ENCODE measurements at regions not wholly inside any gene's neighbourhood (a gene's known extent, or its start where the extent isn't known, plus 50 kb on each side); places are given as distances from the start of the nearest gene placed in this dataset.

DNA sequence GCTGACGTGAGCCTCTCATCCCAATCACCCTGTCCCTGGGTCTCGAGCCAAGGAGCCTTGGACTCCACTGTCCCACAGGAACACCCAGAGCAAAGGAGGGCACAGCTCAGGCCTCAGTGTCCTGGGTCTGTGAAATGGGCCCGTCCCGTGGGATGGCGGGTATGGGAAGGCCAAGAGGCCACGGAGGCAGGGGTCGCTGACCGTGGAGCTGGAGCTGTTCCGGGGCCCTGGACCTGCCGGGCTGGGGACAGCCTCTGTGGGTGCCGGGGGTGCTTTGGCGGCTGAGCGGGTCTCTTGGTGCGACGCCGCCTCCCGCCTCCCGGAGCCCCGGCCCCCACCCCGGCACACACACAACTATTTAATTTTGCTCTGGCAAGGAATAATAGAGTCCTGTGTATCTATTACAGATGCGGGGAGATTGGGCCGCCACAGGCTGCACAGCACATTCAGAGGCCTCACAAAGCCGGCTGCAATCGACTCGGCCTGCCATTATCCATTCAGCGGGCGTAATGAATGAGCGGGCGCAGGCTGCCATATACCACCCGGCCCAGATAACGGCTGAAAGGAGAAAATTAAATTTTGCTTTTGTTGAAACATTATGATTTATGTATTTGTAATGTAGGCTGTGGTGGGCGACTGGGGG, 83.9 kb upstream of the NKX1-1 start:
- no peak overlapping the region for H3K27ac Mint-ChIP-seq
- H3K9me3 Mint-ChIP-seq = peaks cover 23% of the 10 kb centered on the region
- no peaks in the 10 kb centered on the region for H3K27me3 Mint-ChIP-seq (ENCODE audit: low read depth)
- H3K4me1 Mint-ChIP-seq (ENCODE audit: low read depth) = no peaks in the 10 kb centered on the region
- peaks cover 1% of the 10 kb centered on the region for H3K36me3 Mint-ChIP-seq (ENCODE audit: low read depth)
- H3K4me3 Mint-ChIP-seq = no peak overlapping the region

DNA sequence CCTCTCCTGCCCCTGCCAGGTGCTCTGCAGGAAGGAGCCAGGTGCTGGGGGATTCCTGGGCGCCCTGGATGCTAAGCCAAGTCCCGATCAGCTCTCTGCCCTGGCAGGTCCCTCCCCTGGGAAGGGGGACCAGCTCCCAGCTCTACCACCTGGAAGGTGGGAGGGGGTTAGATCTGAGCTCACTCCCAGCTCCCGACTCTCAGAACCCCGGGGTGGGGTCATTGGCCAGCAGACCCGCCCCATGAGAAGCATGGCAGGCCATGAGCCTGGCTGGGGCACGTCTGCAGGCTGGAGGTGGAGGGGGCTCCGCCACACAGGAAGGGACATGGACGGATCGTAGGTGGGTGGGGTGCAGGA, 83.4 kb upstream of the NKX1-1 start:
- Mint-ChIP-seq H3K4me3 (no peak overlapping the region), H3K9me3 (peaks cover 28% of the 10 kb centered on the region), H3K27ac (no peak overlapping the region), H3K27me3 (ENCODE audit: low read depth) (no peaks in the 10 kb centered on the region), H3K4me1 (ENCODE audit: low read depth) (no peaks in the 10 kb centered on the region), H3K36me3 (ENCODE audit: low read depth) (peaks cover 1% of the 10 kb centered on the region)

- Mint-ChIP-seq H3K4me1 (ENCODE audit: low read depth) (no peaks in the 10 kb centered on the region), H3K4me3 (no peak overlapping the region), H3K27me3 (ENCODE audit: low read depth) (no peaks in the 10 kb centered on the region), H3K9me3 (peaks cover 32% of the 10 kb centered on the region), H3K36me3 (ENCODE audit: low read depth) (peaks cover 1% of the 10 kb centered on the region), H3K27ac (no peak overlapping the region)
Measured at GRCh38 chr4:1488831-1489638, 82.8 kb upstream of the NKX1-1 start.

GRCh38 chr4:1488357-1488756, 82.1 kb upstream of the NKX1-1 start:
- Mint-ChIP-seq H3K4me1 (ENCODE audit: low read depth) (no peaks in the 10 kb centered on the region), H3K27me3 (ENCODE audit: low read depth) (peaks cover 2% of the 10 kb centered on the region), H3K36me3 (ENCODE audit: low read depth) (peaks cover 1% of the 10 kb centered on the region), H3K9me3 (peaks cover 38% of the 10 kb centered on the region), H3K27ac (no peak overlapping the region), H3K4me3 (no peak overlapping the region)

GRCh38 chr4:1487761-1488160, 81.5 kb upstream of the NKX1-1 start:
- Mint-ChIP-seq H3K36me3 (ENCODE audit: low read depth) (peaks cover 1% of the 10 kb centered on the region), H3K9me3 (peaks cover 42% of the 10 kb centered on the region), H3K4me3 (no peak overlapping the region), H3K27me3 (ENCODE audit: low read depth) (peaks cover 5% of the 10 kb centered on the region), H3K27ac (no peak overlapping the region), H3K4me1 (ENCODE audit: low read depth) (no peaks in the 10 kb centered on the region)

DNA sequence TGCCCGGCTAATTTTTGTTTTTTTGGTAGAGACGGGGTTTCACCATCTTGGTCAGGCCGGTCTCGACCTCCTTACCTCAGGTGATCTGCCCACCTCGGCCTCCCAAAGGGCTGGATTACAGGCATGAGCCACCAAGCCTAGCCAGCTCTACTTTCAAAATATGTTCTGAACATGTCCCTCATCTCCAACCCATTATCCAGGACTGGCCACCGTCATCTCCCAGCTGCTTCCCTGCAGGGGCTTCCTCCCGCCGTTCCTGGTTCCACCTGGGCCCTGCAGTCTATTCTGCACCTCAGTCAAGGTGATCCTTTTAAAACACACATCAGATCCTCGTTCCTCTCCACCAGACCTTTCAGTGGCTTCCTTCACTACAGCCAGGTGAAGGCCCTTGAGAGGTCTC, 80.9 kb upstream of the NKX1-1 start:
- Mint-ChIP-seq H3K36me3 (ENCODE audit: low read depth) (peaks cover 1% of the 10 kb centered on the region), H3K9me3 (peaks cover 44% of the 10 kb centered on the region), H3K4me3 (no peak overlapping the region), H3K4me1 (ENCODE audit: low read depth) (no peaks in the 10 kb centered on the region), H3K27ac (no peak overlapping the region), H3K27me3 (ENCODE audit: low read depth) (peaks cover 5% of the 10 kb centered on the region)

DNA sequence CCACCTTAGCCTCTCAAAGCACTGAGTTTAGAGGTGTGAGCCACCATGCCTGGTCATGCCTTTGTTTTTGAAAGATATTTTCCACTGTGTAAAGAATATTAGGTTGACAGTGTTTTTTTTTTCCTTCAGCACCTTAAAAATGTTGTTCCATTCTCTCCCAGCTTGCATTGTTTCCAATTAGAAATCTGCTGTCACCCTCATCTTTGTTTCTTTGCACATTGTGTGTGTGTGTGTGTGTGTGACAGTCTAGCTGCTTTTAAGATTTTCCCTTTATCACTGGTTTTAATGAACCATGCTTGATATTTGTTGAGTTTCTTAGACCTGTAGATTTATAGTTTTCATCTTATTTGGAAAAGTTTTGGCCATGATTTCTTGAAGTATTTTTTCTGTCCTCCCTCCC, 79.0 kb upstream of the NKX1-1 start:
- Mint-ChIP-seq H3K4me3 (no peak overlapping the region), H3K27me3 (ENCODE audit: low read depth) (peaks cover 5% of the 10 kb centered on the region), H3K9me3 (peaks cover 46% of the 10 kb centered on the region), H3K27ac (no peak overlapping the region), H3K36me3 (ENCODE audit: low read depth) (peaks cover 1% of the 10 kb centered on the region), H3K4me1 (ENCODE audit: low read depth) (no peaks in the 10 kb centered on the region)

DNA sequence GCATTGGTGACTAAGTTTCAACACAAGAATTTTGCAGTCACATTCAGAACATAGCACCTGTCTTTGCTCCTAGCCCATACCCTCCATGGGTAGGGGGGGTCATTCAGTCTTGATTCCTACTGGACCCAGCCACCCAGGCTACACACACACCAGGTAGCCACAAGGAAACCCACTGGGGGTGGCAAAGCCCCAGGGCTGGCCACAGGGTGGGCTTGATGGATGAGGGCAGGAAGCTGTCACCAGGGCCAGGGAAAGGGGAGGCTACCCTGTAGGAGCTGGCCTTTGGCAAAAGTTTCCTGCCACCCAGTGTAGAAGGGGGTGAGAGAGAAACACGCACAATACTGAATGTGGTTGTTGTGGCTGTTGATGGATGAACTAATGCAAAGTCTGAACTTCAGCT, 74.5 kb upstream of the NKX1-1 start:
- Mint-ChIP-seq H3K27ac (no peak overlapping the region), H3K36me3 (ENCODE audit: low read depth) (no peaks in the 10 kb centered on the region), H3K4me1 (ENCODE audit: low read depth) (no peaks in the 10 kb centered on the region), H3K9me3 (peaks cover 31% of the 10 kb centered on the region), H3K4me3 (no peak overlapping the region), H3K27me3 (ENCODE audit: low read depth) (peaks cover 5% of the 10 kb centered on the region)

- Mint-ChIP-seq H3K9me3 (peaks cover 22% of the 10 kb centered on the region), H3K36me3 (ENCODE audit: low read depth) (no peaks in the 10 kb centered on the region), H3K4me1 (ENCODE audit: low read depth) (no peaks in the 10 kb centered on the region), H3K27me3 (ENCODE audit: low read depth) (peaks cover 5% of the 10 kb centered on the region), H3K4me3 (no peak overlapping the region), H3K27ac (no peak overlapping the region)
Measured at GRCh38 chr4:1479454-1479853, 73.2 kb upstream of the NKX1-1 start.

DNA sequence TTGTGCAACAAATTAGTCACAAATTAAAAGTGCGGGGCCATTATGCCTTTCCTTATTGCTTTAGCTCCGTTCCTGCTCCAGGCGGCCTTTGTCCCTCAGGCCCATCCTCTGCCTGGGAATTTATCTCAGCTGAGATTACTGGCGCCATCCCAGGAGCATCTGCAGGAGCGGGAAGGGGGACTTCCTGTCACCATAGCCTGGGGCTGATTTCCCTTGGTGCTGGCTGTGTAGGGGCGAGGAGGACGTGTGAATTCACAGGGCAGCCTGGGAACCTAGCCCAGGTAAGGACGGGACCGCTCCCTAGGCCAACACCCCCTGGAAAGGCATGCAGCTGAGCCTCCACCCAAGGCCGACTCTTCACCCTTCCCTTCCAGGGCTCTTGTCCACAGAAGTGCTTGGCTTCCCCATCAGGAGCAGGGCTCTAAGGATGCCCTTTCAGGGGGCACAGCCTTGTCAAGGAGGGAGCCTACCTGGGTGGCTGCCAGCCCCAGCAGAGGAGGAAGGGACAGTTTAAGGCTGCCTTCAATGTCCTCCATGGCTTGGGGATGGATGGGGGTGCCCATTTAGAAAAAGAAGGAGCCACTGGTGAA, 72.6 kb upstream of the NKX1-1 start:
- Mint-ChIP-seq H3K27ac (no peak overlapping the region), H3K9me3 (peaks cover 19% of the 10 kb centered on the region), H3K27me3 (ENCODE audit: low read depth) (peaks cover 5% of the 10 kb centered on the region), H3K4me3 (no peak overlapping the region), H3K4me1 (ENCODE audit: low read depth) (no peaks in the 10 kb centered on the region), H3K36me3 (ENCODE audit: low read depth) (no peaks in the 10 kb centered on the region)

DNA sequence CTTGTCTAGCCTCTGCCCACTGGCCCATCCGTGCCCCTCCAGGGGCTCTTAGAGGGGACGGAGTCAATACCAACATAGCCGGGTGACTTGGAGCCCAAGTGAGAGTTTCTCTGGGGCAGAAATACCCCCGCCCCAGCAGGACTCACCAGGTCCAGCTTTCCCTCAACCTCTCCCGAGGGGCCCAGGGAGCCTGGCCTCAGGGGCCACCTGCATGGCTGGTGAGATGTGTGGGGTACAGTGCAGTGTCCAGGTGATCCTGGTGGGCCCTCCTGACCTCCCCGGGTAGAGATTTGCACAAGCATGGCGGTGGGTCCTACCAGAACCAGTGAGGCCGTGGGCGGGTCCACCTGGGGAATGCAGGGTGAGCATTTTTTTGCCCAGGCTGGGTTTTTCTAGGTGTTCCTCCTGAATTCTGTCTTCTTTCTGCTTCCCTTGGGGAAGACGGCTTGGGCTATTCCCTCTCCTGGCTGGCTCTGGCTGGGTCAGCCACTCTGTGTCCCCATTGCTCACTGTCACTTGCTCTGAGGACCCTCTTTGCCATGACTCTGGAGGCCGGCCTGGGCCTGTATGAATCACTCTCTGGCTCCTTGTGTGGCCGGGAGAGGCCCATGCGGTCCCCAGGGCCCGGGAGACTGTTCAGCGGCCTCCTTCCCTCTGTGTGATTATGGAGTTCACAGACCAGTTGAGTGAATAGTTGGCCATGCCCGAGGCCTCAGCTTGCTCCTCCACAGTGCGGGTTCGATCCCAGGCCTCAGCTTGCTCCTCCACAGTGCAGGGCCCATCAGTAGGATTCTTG, 71.0 kb upstream of the NKX1-1 start:
- Mint-ChIP-seq H3K27me3 (ENCODE audit: low read depth) (no peaks in the 10 kb centered on the region), H3K27ac (no peak overlapping the region), H3K4me1 (ENCODE audit: low read depth) (no peaks in the 10 kb centered on the region), H3K4me3 (no peak overlapping the region), H3K36me3 (ENCODE audit: low read depth) (no peaks in the 10 kb centered on the region), H3K9me3 (peaks cover 9% of the 10 kb centered on the region)

GRCh38 chr4:1476140-1476513, 69.9 kb upstream of the NKX1-1 start:
- Mint-ChIP-seq H3K4me1 (ENCODE audit: low read depth) (no peaks in the 10 kb centered on the region), H3K27me3 (ENCODE audit: low read depth) (no peaks in the 10 kb centered on the region), H3K4me3 (no peak overlapping the region), H3K9me3 (peaks cover 5% of the 10 kb centered on the region), H3K36me3 (ENCODE audit: low read depth) (no peaks in the 10 kb centered on the region), H3K27ac (no peak overlapping the region)

DNA sequence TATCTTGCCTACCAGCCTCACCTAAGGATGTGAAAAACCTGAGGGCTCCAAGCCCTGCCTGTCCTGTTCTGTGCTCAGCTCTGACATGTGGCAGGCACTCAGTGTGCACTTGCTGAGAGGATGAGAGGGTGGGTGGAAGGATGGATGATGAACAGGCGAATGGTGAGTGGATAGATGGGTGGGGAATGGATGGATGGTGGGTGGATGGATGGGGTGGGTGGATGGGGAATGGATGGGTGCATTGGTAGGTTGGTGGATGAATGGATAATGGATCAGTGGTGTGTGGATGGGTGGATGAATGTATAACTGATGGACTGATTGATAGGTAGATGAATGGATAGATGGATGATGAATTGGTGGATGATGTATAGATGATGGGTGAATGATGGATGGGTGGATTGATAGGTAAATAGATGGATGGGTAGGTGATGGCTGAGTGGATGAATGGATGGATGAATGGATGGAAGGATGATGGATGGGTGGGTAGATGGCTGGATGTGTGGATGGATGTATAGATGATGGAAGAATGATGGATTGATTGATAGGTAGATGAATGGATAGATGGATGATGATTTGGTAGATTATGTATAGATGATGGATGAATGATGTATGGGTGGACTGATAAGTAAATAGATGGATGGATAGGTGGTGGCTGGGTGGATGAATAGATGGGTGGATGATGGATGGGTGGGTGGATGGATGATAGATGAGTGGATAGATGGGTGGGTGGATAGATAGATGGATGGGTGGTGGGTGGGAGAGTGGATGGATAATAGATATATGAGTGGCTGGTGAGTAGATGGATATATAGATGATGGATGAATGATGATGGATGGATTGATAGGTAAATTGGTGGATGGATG, 69.3 kb upstream of the NKX1-1 start:
- Mint-ChIP-seq H3K9me3 (peaks cover 5% of the 10 kb centered on the region), H3K4me3 (no peak overlapping the region), H3K36me3 (ENCODE audit: low read depth) (no peaks in the 10 kb centered on the region), H3K27ac (no peak overlapping the region), H3K27me3 (ENCODE audit: low read depth) (no peaks in the 10 kb centered on the region), H3K4me1 (ENCODE audit: low read depth) (no peaks in the 10 kb centered on the region)
